ENCODE measurements at regions not wholly inside any gene's neighbourhood (a gene's known extent, or its start where the extent isn't known, plus 50 kb on each side); places are given as distances from the start of the nearest gene placed in this dataset.
"Not testable (repeated sequence)": the region's sequence is repeated elsewhere in the genome, so short reads cannot be mapped to it uniquely, and the experiment has no call there.

DNA sequence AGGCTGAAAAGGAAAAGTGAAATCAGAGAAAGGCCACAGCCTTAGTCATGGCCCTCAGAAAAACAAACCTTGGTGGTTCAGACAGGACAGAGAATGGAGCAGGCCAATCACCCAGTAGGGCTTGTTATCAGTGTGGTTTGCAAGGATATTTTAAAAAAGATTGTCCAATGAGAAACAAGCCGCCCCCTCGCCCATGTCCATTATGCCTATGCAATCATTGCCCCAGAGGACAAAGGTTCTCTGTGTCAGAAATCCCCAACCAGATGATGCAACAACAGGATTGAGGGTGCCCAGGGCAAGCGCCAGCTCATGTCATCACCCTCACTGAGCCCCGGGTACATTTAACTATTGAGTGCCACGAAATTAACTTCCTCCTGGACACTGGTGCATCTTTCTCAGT lies 326.7 kb downstream of the SRGAP2C start:
- TF ChIP-seq, protein P1, sequence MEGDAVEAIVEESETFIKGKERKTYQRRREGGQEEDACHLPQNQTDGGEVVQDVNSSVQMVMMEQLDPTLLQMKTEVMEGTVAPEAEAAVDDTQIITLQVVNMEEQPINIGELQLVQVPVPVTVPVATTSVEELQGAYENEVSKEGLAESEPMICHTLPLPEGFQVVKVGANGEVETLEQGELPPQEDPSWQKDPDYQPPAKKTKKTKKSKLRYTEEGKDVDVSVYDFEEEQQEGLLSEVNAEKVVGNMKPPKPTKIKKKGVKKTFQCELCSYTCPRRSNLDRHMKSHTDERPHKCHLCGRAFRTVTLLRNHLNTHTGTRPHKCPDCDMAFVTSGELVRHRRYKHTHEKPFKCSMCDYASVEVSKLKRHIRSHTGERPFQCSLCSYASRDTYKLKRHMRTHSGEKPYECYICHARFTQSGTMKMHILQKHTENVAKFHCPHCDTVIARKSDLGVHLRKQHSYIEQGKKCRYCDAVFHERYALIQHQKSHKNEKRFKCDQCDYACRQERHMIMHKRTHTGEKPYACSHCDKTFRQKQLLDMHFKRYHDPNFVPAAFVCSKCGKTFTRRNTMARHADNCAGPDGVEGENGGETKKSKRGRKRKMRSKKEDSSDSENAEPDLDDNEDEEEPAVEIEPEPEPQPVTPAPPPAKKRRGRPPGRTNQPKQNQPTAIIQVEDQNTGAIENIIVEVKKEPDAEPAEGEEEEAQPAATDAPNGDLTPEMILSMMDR (IDR thresholded peaks at IDR 0.05; ENCODE audit: insufficient read depth, low read length), result not testable (repeated sequence)
- not testable (repeated sequence) for TF ChIP-seq SPI1 (IDR thresholded peaks at IDR 0.05; ENCODE audit: borderline replicate concordance, low read depth)
- TF ChIP-seq, protein P2, sequence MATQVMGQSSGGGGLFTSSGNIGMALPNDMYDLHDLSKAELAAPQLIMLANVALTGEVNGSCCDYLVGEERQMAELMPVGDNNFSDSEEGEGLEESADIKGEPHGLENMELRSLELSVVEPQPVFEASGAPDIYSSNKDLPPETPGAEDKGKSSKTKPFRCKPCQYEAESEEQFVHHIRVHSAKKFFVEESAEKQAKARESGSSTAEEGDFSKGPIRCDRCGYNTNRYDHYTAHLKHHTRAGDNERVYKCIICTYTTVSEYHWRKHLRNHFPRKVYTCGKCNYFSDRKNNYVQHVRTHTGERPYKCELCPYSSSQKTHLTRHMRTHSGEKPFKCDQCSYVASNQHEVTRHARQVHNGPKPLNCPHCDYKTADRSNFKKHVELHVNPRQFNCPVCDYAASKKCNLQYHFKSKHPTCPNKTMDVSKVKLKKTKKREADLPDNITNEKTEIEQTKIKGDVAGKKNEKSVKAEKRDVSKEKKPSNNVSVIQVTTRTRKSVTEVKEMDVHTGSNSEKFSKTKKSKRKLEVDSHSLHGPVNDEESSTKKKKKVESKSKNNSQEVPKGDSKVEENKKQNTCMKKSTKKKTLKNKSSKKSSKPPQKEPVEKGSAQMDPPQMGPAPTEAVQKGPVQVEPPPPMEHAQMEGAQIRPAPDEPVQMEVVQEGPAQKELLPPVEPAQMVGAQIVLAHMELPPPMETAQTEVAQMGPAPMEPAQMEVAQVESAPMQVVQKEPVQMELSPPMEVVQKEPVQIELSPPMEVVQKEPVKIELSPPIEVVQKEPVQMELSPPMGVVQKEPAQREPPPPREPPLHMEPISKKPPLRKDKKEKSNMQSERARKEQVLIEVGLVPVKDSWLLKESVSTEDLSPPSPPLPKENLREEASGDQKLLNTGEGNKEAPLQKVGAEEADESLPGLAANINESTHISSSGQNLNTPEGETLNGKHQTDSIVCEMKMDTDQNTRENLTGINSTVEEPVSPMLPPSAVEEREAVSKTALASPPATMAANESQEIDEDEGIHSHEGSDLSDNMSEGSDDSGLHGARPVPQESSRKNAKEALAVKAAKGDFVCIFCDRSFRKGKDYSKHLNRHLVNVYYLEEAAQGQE (IDR thresholded peaks at IDR 0.05; ENCODE audit: insufficient replicate concordance, low read depth), result not testable (repeated sequence)
